Mesothelial cell of epicardium (in vitro differentiated cells): ENCODE measurements at regions not wholly inside any gene's neighbourhood (a gene's known extent, or its start where the extent isn't known, plus 50 kb on each side); places are given as distances from the start of the nearest gene placed in this dataset.

Experiments used
- DNase-seq, 2 experiments: peaks; one replicate each; pipeline ENCODE4 v3.0.0; 2021; ENCODE audit warnings: low spot score in 2 of 2; ENCODE audit not compliant: unreplicated experiment in 2 of 2
- H3K27ac Mint-ChIP-seq: 2 replicates; pipeline ENCODE4 v1.8.0; 2021; ENCODE audit warnings: mixed read lengths
- H3K27me3 Mint-ChIP-seq: 2 replicates; pipeline ENCODE4 v1.8.0; 2021; ENCODE audit warnings: low read depth, mixed read lengths
- H3K36me3 Mint-ChIP-seq: 2 replicates; pipeline ENCODE4 v1.8.0; 2021; ENCODE audit warnings: mixed read lengths
- H3K4me1 Mint-ChIP-seq: 2 replicates; pipeline ENCODE4 v1.8.0; 2021; ENCODE audit warnings: mixed read lengths
- H3K4me3 Mint-ChIP-seq: 2 replicates; pipeline ENCODE4 v1.8.0; 2021; ENCODE audit warnings: mild to moderate bottlenecking, moderate library complexity, mixed read lengths
- H3K9me3 Mint-ChIP-seq: 2 replicates; pipeline ENCODE4 v1.8.0; 2021; ENCODE audit warnings: mixed read lengths
- CTCF ChIP-seq: fragments of 200-600 bp; sonication (generic); IDR thresholded peaks from one replicate; pipeline ENCODE4 v1.5.0; 2021; ENCODE audit warnings: antibody characterized with exemption; ENCODE audit not compliant: unreplicated experiment

- Mint-ChIP-seq H3K36me3 (no peaks in the 10 kb centered on the region), H3K4me1 (no peaks in the 10 kb centered on the region), H3K27ac (no peak overlapping the region), H3K4me3 (no peak overlapping the region), H3K9me3 (peaks cover 8% of the 10 kb centered on the region), H3K27me3 (no peaks in the 10 kb centered on the region)
- DNase-seq, result no peak
- no peak for TF ChIP-seq CTCF
Observed at GRCh38 chr11:97019305-97019704, 629.5 kb downstream of the JRKL start.

GRCh38 chr11:97019754-97020153 lies 629.9 kb downstream of the JRKL start:
- no peak overlapping the region for H3K4me3 Mint-ChIP-seq
- H3K4me1 Mint-ChIP-seq, result no peaks in the 10 kb centered on the region
- H3K36me3 Mint-ChIP-seq, result no peaks in the 10 kb centered on the region
- H3K27me3 Mint-ChIP-seq, result no peaks in the 10 kb centered on the region
- H3K27ac Mint-ChIP-seq, result no peak overlapping the region
- DNase-seq, result no peak
- peaks cover 8% of the 10 kb centered on the region for H3K9me3 Mint-ChIP-seq
- TF ChIP-seq CTCF, result no peak

GRCh38 chr11:97022955-97023354 lies 633.1 kb downstream of the JRKL start:
- H3K4me1 Mint-ChIP-seq, result no peaks in the 10 kb centered on the region
- H3K27ac Mint-ChIP-seq, result no peak overlapping the region
- H3K27me3 Mint-ChIP-seq, result no peaks in the 10 kb centered on the region
- TF ChIP-seq CTCF, result no peak
- no peaks in the 10 kb centered on the region for H3K36me3 Mint-ChIP-seq
- peaks cover 17% of the 10 kb centered on the region for H3K9me3 Mint-ChIP-seq
- H3K4me3 Mint-ChIP-seq, result no peak overlapping the region
- no peak for DNase-seq

- Mint-ChIP-seq H3K4me1 (no peaks in the 10 kb centered on the region), H3K9me3 (peaks cover 14% of the 10 kb centered on the region), H3K27ac (no peak overlapping the region), H3K36me3 (no peaks in the 10 kb centered on the region), H3K27me3 (no peaks in the 10 kb centered on the region), H3K4me3 (no peak overlapping the region)
- no peak for DNase-seq
- no peak for TF ChIP-seq CTCF
Observed at GRCh38 chr11:97028836-97029406, 639.1 kb downstream of the JRKL start.

GRCh38 chr11:97033178-97033577 lies 643.4 kb downstream of the JRKL start:
- DNase-seq, result no peak
- Mint-ChIP-seq H3K36me3 (no peaks in the 10 kb centered on the region), H3K27me3 (no peaks in the 10 kb centered on the region), H3K27ac (no peak overlapping the region), H3K4me1 (no peaks in the 10 kb centered on the region), H3K9me3 (no peaks in the 10 kb centered on the region), H3K4me3 (no peak overlapping the region)
- no peak for TF ChIP-seq CTCF

- peaks cover 9% of the 10 kb centered on the region for H3K9me3 Mint-ChIP-seq
- H3K4me1 Mint-ChIP-seq, result no peaks in the 10 kb centered on the region
- no peak overlapping the region for H3K4me3 Mint-ChIP-seq
- no peak for TF ChIP-seq CTCF
- no peaks in the 10 kb centered on the region for H3K36me3 Mint-ChIP-seq
- no peaks in the 10 kb centered on the region for H3K27me3 Mint-ChIP-seq
- no peak overlapping the region for H3K27ac Mint-ChIP-seq
- DNase-seq, result no peak
Observed at GRCh38 chr11:97048481-97048880, 658.7 kb downstream of the JRKL start.
